Type B pancreatic cell (in vitro differentiated cells): ENCODE measurements at regions not wholly inside any gene's neighbourhood (a gene's known extent, or its start where the extent isn't known, plus 50 kb on each side); places are given as distances from the start of the nearest gene placed in this dataset.

Experiments used
- DNase-seq: peaks from one replicate; pipeline ENCODE4 v3.0.0; 2021; ENCODE audit warnings: mixed read lengths; ENCODE audit not compliant: unreplicated experiment; ENCODE audit errors: extremely low spot score
- H3K27ac Mint-ChIP-seq: 2 replicates; pipeline ENCODE4 v1.8.0; 2021; ENCODE audit warnings: mild to moderate bottlenecking, mixed read lengths
- H3K27me3 Mint-ChIP-seq: 2 replicates; pipeline ENCODE4 v1.8.0; 2021; ENCODE audit warnings: mixed read lengths
- H3K36me3 Mint-ChIP-seq: 2 replicates; pipeline ENCODE4 v1.8.0; 2021; ENCODE audit warnings: mixed read lengths
- H3K4me1 Mint-ChIP-seq: one replicate; pipeline ENCODE4 v1.8.0; 2021; ENCODE audit warnings: mixed read lengths; ENCODE audit not compliant: unreplicated experiment
- H3K4me3 Mint-ChIP-seq: 2 replicates; pipeline ENCODE4 v1.8.0; 2021; ENCODE audit warnings: mild to moderate bottlenecking, mixed read lengths
- H3K9me3 Mint-ChIP-seq: 2 replicates; pipeline ENCODE4 v1.8.0; 2021; ENCODE audit warnings: mixed read lengths
- TF ChIP-seq, protein P1 (sequence below): fragments of 200-600 bp; sonication (generic); conservative IDR thresholded peaks from 2 replicates; pipeline ENCODE4 v1.5.0; 2021; ENCODE audit warnings: antibody characterized with exemption, mild to moderate bottlenecking

DNA sequence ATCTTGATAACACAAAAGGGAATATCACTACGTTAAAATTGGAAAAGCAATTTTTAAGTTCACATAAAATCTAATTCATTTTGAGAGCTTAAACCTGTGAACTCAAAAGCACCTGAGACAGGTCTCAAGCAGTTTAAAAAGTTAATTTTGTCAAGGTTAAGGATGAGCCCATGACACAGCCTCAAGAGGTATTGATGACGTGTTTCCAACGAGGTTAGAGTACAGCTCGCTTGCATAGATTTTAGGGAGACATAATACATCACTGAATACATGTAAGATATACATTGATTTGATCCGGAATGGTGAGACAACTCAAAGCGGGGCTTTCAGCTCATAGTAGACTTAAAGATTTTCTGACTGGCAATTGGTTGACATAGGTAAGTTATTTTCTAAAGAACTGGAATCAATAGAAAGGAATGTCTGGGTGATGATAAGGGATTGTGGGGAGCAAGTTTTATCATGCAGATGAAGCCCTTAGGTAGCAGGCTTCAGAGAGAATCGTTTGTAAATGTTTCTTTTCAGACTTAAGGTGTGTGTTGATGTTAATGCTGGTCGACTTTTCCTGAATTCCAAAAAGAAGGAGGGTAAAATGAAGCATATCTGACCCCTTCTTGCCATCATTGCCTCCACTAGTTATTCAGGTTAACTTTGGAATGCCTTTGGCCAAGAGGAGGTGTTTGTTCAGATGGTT is 2890.6 kb downstream of the PCDH9 start:
- no peaks in the 10 kb centered on the region for H3K9me3 Mint-ChIP-seq
- H3K27me3 Mint-ChIP-seq: no peaks in the 10 kb centered on the region
- TF ChIP-seq, protein P1, sequence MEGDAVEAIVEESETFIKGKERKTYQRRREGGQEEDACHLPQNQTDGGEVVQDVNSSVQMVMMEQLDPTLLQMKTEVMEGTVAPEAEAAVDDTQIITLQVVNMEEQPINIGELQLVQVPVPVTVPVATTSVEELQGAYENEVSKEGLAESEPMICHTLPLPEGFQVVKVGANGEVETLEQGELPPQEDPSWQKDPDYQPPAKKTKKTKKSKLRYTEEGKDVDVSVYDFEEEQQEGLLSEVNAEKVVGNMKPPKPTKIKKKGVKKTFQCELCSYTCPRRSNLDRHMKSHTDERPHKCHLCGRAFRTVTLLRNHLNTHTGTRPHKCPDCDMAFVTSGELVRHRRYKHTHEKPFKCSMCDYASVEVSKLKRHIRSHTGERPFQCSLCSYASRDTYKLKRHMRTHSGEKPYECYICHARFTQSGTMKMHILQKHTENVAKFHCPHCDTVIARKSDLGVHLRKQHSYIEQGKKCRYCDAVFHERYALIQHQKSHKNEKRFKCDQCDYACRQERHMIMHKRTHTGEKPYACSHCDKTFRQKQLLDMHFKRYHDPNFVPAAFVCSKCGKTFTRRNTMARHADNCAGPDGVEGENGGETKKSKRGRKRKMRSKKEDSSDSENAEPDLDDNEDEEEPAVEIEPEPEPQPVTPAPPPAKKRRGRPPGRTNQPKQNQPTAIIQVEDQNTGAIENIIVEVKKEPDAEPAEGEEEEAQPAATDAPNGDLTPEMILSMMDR: no peak
- no peak overlapping the region for H3K27ac Mint-ChIP-seq
- H3K4me3 Mint-ChIP-seq: no peak overlapping the region
- no peaks in the 10 kb centered on the region for H3K36me3 Mint-ChIP-seq
- H3K4me1 Mint-ChIP-seq: no peaks in the 10 kb centered on the region
- DNase-seq: no peak

DNA sequence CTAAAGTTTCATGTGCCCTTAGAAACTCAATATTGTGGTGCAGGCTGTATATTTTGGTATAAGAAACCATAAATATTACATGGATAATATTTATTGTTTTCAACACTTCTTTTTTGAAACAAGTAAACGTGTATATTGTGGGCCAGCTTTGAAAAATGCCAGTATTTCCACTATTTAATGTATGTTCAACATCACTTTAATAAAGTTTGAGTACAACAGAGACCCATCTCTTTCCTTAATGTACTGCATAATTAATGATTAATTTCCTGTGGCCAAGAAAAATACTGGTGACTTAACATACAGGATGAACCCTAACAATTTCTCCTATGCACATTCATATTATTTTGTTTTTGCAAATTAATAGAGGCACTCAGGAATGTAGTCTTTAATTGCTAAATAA is 2891.5 kb downstream of the PCDH9 start:
- H3K27ac Mint-ChIP-seq: no peak overlapping the region
- DNase-seq: no peak
- no peaks in the 10 kb centered on the region for H3K27me3 Mint-ChIP-seq
- H3K36me3 Mint-ChIP-seq: no peaks in the 10 kb centered on the region
- H3K9me3 Mint-ChIP-seq: peaks cover 3% of the 10 kb centered on the region
- H3K4me3 Mint-ChIP-seq: no peak overlapping the region
- TF ChIP-seq, protein P1: no peak
- H3K4me1 Mint-ChIP-seq: no peaks in the 10 kb centered on the region

DNA sequence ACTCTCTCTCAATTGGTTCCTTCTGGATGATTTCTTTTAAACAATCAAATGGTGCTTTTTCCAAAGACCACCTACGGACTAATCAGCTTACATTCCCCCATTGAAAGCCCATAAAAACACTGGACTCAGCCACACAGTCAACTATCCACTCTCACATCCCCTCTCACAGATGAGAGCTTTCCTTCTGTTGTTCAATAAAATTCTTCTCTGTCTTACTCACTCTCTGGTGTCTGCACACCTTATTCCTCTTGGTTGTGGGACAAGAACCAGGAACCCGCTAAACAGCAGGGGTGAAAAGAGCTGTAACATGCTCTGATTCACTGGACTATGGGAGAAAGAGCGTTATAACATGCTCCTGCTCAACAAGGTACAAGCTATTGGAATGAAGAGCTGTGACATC is 2896.2 kb downstream of the PCDH9 start:
- no peak overlapping the region for H3K27ac Mint-ChIP-seq
- DNase-seq: no peak
- H3K27me3 Mint-ChIP-seq: no peaks in the 10 kb centered on the region
- H3K4me3 Mint-ChIP-seq: no peak overlapping the region
- no peaks in the 10 kb centered on the region for H3K36me3 Mint-ChIP-seq
- TF ChIP-seq, protein P1: no peak
- H3K4me1 Mint-ChIP-seq: no peaks in the 10 kb centered on the region
- peaks cover 7% of the 10 kb centered on the region for H3K9me3 Mint-ChIP-seq

DNA sequence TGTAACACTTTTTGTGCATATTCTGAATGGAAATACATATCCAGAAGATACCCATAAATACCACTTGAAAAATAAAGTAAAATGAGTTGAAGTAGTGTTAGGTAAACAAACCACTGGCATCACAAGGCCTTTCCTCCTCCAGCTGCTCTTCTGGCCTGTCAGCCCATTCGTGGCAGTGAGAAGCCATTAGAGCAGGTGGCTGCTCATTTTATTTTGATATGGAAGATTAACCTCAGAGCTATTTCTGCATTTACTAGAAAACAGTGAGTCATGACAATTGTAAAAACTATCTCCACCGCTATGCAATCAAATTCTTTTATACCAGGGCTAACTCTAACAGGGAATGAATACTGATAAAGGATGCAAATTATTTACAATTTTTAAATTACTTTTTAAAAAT is 2898.1 kb downstream of the PCDH9 start:
- Mint-ChIP-seq H3K4me3 (no peak overlapping the region), H3K36me3 (no peaks in the 10 kb centered on the region), H3K27ac (no peak overlapping the region), H3K27me3 (no peaks in the 10 kb centered on the region), H3K9me3 (peaks cover 7% of the 10 kb centered on the region), H3K4me1 (peaks cover 8% of the 10 kb centered on the region)
- DNase-seq: no peak
- TF ChIP-seq, protein P1: no peak

DNA sequence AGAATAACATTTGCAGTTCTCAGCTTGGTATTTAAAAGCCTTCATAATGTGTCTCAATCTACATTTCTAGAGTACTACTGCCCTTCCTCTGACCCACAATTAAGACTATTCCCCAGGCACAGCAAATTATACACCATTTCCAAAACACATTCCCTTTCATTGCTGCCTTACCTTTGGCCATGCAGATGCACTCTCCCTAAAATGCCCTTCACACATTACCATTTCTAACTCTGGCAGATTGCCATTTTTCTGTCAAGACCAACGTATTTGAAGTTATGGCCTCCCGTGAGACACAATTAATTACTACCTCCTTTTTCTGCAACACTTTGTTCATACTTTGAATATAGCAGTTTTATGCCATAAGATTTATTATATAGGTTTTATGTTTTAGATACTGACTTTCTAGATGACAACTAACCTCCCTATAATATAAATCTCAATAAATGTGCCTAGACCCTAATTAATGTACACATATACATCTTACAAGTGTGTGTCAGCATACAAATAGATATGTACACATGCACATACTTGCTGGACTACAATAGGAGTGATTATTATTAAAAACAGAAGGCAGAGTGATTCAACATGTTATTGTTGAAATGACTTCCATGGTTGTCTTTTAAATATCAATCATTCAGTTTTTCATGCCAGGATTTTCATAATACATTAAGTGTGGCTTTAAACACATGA is 2902.5 kb downstream of the PCDH9 start:
- DNase-seq: no peak
- H3K27ac Mint-ChIP-seq: no peak overlapping the region
- TF ChIP-seq, protein P1: no peak
- no peaks in the 10 kb centered on the region for H3K9me3 Mint-ChIP-seq
- H3K4me1 Mint-ChIP-seq: peaks cover 8% of the 10 kb centered on the region
- H3K4me3 Mint-ChIP-seq: no peak overlapping the region
- no peaks in the 10 kb centered on the region for H3K36me3 Mint-ChIP-seq
- H3K27me3 Mint-ChIP-seq: no peaks in the 10 kb centered on the region
